IMR-90 (cell line): ENCODE measurements at regions not wholly inside any gene's neighbourhood (a gene's known extent, or its start where the extent isn't known, plus 50 kb on each side); places are given as distances from the start of the nearest gene placed in this dataset.

ENCODE experiments used
- ATAC-seq: fragments of 200-7000 bp; cut with Tn5 transposase; 2 replicates; pipeline ENCODE4 v1.9.1; 2020; ENCODE audit warnings: low read depth, mild to moderate bottlenecking, moderate library complexity
- BruUV-seq: library from RNA; stranded (reverse); fragments of 400-500 nt; replicated peaks from 2 replicates; lab custom pipeline; 2021; lab: Mats Ljungman, UMichigan
- CTCF ChIA-PET: fragments of 300-600 bp; formaldehyde crosslinking; extraction: SDS; loops from one replicate; lab custom pipeline; 2021; ENCODE audit warnings: antibody characterized with exemption; lab: Yijun Ruan, JAX
- POLR2A ChIA-PET: fragments of 300-600 bp; sonication (Branson Sonifier 250); formaldehyde crosslinking; loops from one replicate; lab custom pipeline; 2022; ENCODE audit warnings: antibody characterized with exemption; ENCODE audit not compliant: unreplicated experiment; lab: Charles Lee
- DNase-seq: peaks from one replicate; pipeline ENCODE4 v3.0.0; 2013
- H2AFZ ChIP-seq: replicated peaks from 2 replicates; pipeline ENCODE3; 2013; ENCODE audit warnings: low read length, mild to moderate bottlenecking; ENCODE audit not compliant: poor library complexity
- H2AK5ac ChIP-seq: 2 replicates; pipeline ENCODE4 v1.6.1; 2013; ENCODE audit warnings: low read depth, low read length, inconsistent platforms
- H2AK9ac ChIP-seq: replicated peaks from 2 replicates; pipeline ENCODE3; 2013; ENCODE audit warnings: mild to moderate bottlenecking, low read depth, low read length, moderate library complexity; ENCODE audit not compliant: poor library complexity
- H2BK120ac ChIP-seq: 2 replicates; pipeline ENCODE4 v1.6.1; 2013; ENCODE audit warnings: low read depth, low read length, inconsistent platforms
- H2BK15ac ChIP-seq: 3 replicates; pipeline ENCODE4 v1.6.1; 2013; ENCODE audit warnings: low read depth, low read length, inconsistent platforms
- H2BK20ac ChIP-seq: 2 replicates; pipeline ENCODE4 v1.6.1; 2013; ENCODE audit warnings: low read depth, mild to moderate bottlenecking, inconsistent platforms, low read length, moderate library complexity
- H2BK5ac ChIP-seq: 2 replicates; pipeline ENCODE4 v1.6.1; 2013; ENCODE audit warnings: mild to moderate bottlenecking, low read depth, low read length, inconsistent platforms; ENCODE audit not compliant: poor library complexity, severe bottlenecking
- H3K14ac ChIP-seq: replicated peaks from 2 replicates; pipeline ENCODE4 v1.6.1; 2013; ENCODE audit warnings: low read depth, low read length, inconsistent platforms
- H3K18ac ChIP-seq: 2 replicates; pipeline ENCODE4 v1.6.1; 2013; ENCODE audit warnings: low read depth, low read length, control low read depth
- H3K23ac ChIP-seq: 2 replicates; pipeline ENCODE4 v1.6.1; 2013; ENCODE audit warnings: low read depth, low read length, inconsistent platforms
- H3K27ac ChIP-seq: 2 replicates; pipeline ENCODE4 v1.5.1; 2013; ENCODE audit warnings: mild to moderate bottlenecking, control low read depth, low read length; ENCODE audit not compliant: insufficient read depth
- H3K27me3 ChIP-seq: 2 replicates; pipeline ENCODE4 v1.6.1; 2013; ENCODE audit warnings: low read length; ENCODE audit not compliant: control insufficient read depth, insufficient read depth
- H3K36me3 ChIP-seq: 2 replicates; pipeline ENCODE4 v1.6.1; 2013; ENCODE audit warnings: low read length, mixed read lengths; ENCODE audit not compliant: control insufficient read depth, insufficient read depth
- H3K4ac ChIP-seq: 2 replicates; pipeline ENCODE4 v1.6.1; 2013; ENCODE audit warnings: low read depth, low read length, inconsistent platforms
- H3K4me1 ChIP-seq: 2 replicates; pipeline ENCODE4 v1.6.1; 2013; ENCODE audit warnings: low read length, mixed read lengths; ENCODE audit not compliant: control insufficient read depth, insufficient read depth
- H3K4me2 ChIP-seq: 2 replicates; pipeline ENCODE4 v1.6.1; 2013; ENCODE audit warnings: low read depth, mild to moderate bottlenecking, control low read depth, low read length, moderate library complexity
- H3K4me3 ChIP-seq: 2 replicates; pipeline ENCODE4 v1.5.1; 2013; ENCODE audit warnings: low read depth, mild to moderate bottlenecking, control low read depth, low read length, moderate library complexity; ENCODE audit not compliant: insufficient read depth
- H3K56ac ChIP-seq: 2 replicates; pipeline ENCODE4 v1.6.1; 2013; ENCODE audit warnings: low read length, inconsistent platforms; ENCODE audit not compliant: insufficient read depth; ENCODE audit errors: extremely low read depth
- H3K79me1 ChIP-seq, 2 experiments: 2 replicates each; pipeline ENCODE4 v1.6.1; 2013; ENCODE audit warnings: low read length in 2 of 2, inconsistent platforms in 1 of 2, low read depth in 1 of 2
- H3K9ac ChIP-seq: 2 replicates; pipeline ENCODE4 v1.6.1; 2013; ENCODE audit warnings: low read depth, low read length, control low read depth
- H3K9me1 ChIP-seq: 2 replicates; pipeline ENCODE4 v1.6.1; 2013; ENCODE audit warnings: low read length, inconsistent platforms; ENCODE audit not compliant: insufficient read depth
- H3K9me3 ChIP-seq: 2 replicates; pipeline ENCODE4 v1.6.1; 2013; ENCODE audit warnings: low read length; ENCODE audit not compliant: control insufficient read depth, insufficient read depth
- H4K20me1 ChIP-seq: 2 replicates; pipeline ENCODE4 v1.6.1; 2013; ENCODE audit warnings: low read length, inconsistent platforms; ENCODE audit not compliant: insufficient read depth
- H4K5ac ChIP-seq: 2 replicates; pipeline ENCODE4 v1.6.1; 2013; ENCODE audit warnings: mild to moderate bottlenecking, low read depth, low read length, control low read depth
- H4K8ac ChIP-seq, 2 experiments: 2 replicates each; pipeline ENCODE4 v1.6.1; 2013; ENCODE audit warnings: low read depth in 2 of 2, low read length in 2 of 2, control low read depth in 1 of 2, inconsistent platforms in 1 of 2
- H4K91ac ChIP-seq: 2 replicates; pipeline ENCODE4 v1.6.1; 2013; ENCODE audit warnings: low read depth, low read length, inconsistent platforms; ENCODE audit not compliant: insufficient read depth
- BHLHE40 ChIP-seq: fragments of 150-350 bp; IDR thresholded peaks from 2 replicates; pipeline ENCODE4 v1.6.1; 2016; ENCODE audit warnings: mild to moderate bottlenecking, low read depth, low read length
- MAZ ChIP-seq: IDR thresholded peaks from 2 replicates; pipeline ENCODE4 v1.6.1; 2012; ENCODE audit warnings: low read depth, mild to moderate bottlenecking, low read length, improper control_type of control experiment, moderate library complexity, borderline replicate concordance
- SMC3 ChIP-seq: fragments of 150-350 bp; IDR thresholded peaks from 2 replicates; pipeline ENCODE4 v1.6.1; 2016; ENCODE audit warnings: low read depth, mild to moderate bottlenecking, antibody characterized with exemption, low read length, moderate library complexity
- WGBS, 2 experiments: methylation state at CpG; one replicate each; pipeline versions ENCODE4 v1.1.5 to v1.1.7; 2013; ENCODE audit warnings: missing lambda C conversion rate in 2 of 2; ENCODE audit not compliant: insufficient read length in 1 of 2; ENCODE audit errors: extremely low coverage in 2 of 2; 5-methylcytosine and 5-hydroxymethylcytosine counted together
- dilution Hi-C: fragments of 300-500 bp; cut with HindIII; formaldehyde crosslinking; loops from one replicate; pipeline ENCODE4 v1.14.3; 2018; ENCODE audit warnings: low sequenced_read_pairs; ENCODE audit not compliant: unreplicated experiment
- in situ Hi-C: fragments of 300-500 bp; cut with MboI; formaldehyde crosslinking; loops from 3 replicates; pipeline ENCODE4 v1.14.3; 2019; ENCODE audit warnings: low sequenced_read_pairs, inconsistent platforms, mixed read lengths
- intact Hi-C: fragments of 100-400 bp; cut with micrococcal nuclease; formaldehyde crosslinking; loops from 2 replicates; pipeline ENCODE4 v1.10.0; 2022

DNA sequence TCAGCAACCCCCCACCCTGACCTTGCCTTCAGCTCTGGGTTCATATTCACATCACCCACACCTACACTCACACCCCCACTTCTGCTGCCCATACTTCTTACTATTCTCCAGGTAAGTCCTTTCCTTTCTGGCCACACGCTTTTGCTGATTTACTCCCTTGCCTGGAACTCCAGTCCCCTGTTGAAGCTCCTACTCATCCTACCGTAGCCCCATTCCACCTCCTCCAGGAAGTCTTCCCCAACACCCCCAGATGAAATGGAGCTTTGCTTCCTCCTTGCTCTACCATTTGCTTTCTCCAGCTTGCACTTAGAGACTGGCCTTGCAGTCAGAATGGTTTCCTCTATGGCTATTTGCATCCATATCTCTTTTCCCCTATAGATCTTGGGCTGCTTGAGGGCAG is 182.3 kb downstream of the MELK start:
- dilution Hi-C loops: no loop called here
- 38% methylated on average over 1 of the region's 2 CpGs; no CpG with 5 or more reads in 1 of the 2 experiments for WGBS, 2 experiments

More for the DNA sequence above, 182.3 kb downstream of the MELK start:
- H2BK120ac ChIP-seq: no peak overlapping the region
- no peak overlapping the region for H4K8ac ChIP-seq
- no peak overlapping the region for H3K4me3 ChIP-seq
- H3K4me2 ChIP-seq: no peak overlapping the region
- no peaks in the 10 kb centered on the region for H3K9me3 ChIP-seq
- H2BK15ac ChIP-seq: no peak overlapping the region
- BruUV-seq: no TSS peak
- H3K4me1 ChIP-seq: no peaks in the 10 kb centered on the region
- H4K20me1 ChIP-seq: no peaks in the 10 kb centered on the region
- H3K56ac ChIP-seq: no peak overlapping the region
- intact Hi-C loops (no loop called here), in situ Hi-C loops (no loop called here)
- no peak overlapping the region for H4K5ac ChIP-seq
- no peak overlapping the region for H2AK9ac ChIP-seq
- no peak overlapping the region for H2AK5ac ChIP-seq
- H2AFZ ChIP-seq: no peak overlapping the region
- ChIA-PET CTCF (no interaction called here), POLR2A (no interaction called here)
- no peak overlapping the region for H3K14ac ChIP-seq
- H3K18ac ChIP-seq: no peak overlapping the region
- H3K9me1 ChIP-seq: no peaks in the 10 kb centered on the region
- H4K91ac ChIP-seq: no peak overlapping the region
- H3K79me1 ChIP-seq: no peaks in the 10 kb centered on the region
- H3K9ac ChIP-seq: no peak overlapping the region
- H3K23ac ChIP-seq: no peak overlapping the region
- H3K36me3 ChIP-seq: no peaks in the 10 kb centered on the region
- no peak overlapping the region for H2BK5ac ChIP-seq
- H2BK20ac ChIP-seq: no peak overlapping the region
- no peak overlapping the region for H3K4ac ChIP-seq
- ATAC-seq (no peak), DNase-seq (no peak)
- peaks cover 16% of the 10 kb centered on the region for H3K27me3 ChIP-seq
- TF ChIP-seq SMC3 (no peak), MAZ (no peak), BHLHE40 (no peak)
- H3K27ac ChIP-seq: no peak overlapping the region
